ENCODE measurements at regions not wholly inside any gene's neighbourhood (a gene's known extent, or its start where the extent isn't known, plus 50 kb on each side); places are given as distances from the start of the nearest gene placed in this dataset.

DNA sequence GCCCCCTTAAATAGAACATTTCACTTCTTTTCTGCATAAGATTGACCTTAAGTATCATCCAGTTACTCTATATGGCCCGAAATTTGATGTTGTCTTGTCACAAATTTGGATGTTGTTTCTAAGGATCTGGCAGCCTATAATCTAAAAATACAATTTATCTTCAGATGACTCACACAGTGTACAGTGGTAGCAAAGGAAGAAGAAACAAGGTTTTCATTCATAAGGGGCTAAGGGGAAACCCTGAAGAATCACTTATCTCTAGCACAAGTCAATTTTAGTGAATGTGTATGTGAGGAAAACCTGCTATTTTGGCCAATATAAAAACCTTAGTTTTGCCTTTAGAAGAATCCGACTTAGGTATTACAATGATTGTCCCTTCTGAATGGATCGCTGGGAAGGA is 606.3 kb upstream of the LRFN5 start:
- ATAC-seq, result no peak
- H3K9me3 ChIP-seq, result no peaks in the 10 kb centered on the region
- POLR2A ChIA-PET, result no interaction called here
- H3K4me3 ChIP-seq, result no peak overlapping the region
- no peaks in the 10 kb centered on the region for H3K4me1 ChIP-seq
- TF ChIP-seq ZSCAN20 (CRISPR knock-in tag; IDR thresholded peaks at IDR 0.05) (no peak), HOXB5 (CRISPR knock-in tag; IDR thresholded peaks at IDR 0.05) (no peak), CHD4 (IDR thresholded peaks at IDR 0.05; ENCODE audit: borderline replicate concordance) (no peak), ZC3H11A (IDR thresholded peaks at IDR 0.05) (no peak), KDM5A (IDR thresholded peaks at IDR 0.05) (no peak), EHF (CRISPR knock-in tag; IDR thresholded peaks at IDR 0.05) (no peak), RFX5 (IDR thresholded peaks at IDR 0.05) (no peak), BHLHE40 (IDR thresholded peaks at IDR 0.05; ENCODE audit: low read depth, low read length) (no peak)
- TF ChIP-seq, protein P1, sequence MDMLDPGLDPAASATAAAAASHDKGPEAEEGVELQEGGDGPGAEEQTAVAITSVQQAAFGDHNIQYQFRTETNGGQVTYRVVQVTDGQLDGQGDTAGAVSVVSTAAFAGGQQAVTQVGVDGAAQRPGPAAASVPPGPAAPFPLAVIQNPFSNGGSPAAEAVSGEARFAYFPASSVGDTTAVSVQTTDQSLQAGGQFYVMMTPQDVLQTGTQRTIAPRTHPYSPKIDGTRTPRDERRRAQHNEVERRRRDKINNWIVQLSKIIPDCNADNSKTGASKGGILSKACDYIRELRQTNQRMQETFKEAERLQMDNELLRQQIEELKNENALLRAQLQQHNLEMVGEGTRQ (IDR thresholded peaks at IDR 0.05), result no peak
- no peak overlapping the region for H3K4me2 ChIP-seq
- no peak for FAIRE-seq
- no peak for DNase-seq (ENCODE audit: low read depth in 1 of 2, low spot score in 1 of 2)
- WGBS (ENCODE audit: missing lambda C conversion rate), result 7% methylated on average over 3 of the region's 3 CpGs
- CTCF ChIA-PET, result no interaction called here
- H3K27ac ChIP-seq, result no peak overlapping the region

DNA sequence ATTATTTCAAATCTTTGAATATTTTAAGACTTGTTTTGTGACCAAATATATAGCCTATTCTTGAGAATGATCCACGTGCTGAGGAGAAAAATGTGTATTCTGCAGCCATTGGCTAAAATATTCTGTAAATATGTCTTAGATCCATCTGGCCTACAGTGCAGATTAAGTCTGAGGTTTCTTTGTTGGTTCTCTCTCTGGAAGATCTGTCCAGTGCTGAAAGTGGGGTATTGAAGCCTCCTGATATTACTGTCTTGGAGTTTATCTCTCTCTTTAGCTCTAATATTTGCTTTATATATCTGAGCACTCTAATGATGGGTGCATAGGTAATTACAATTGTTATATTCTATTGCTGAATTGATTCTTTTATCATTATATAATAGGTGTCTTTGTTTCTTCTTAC is 617.4 kb upstream of the LRFN5 start:
- Histone ChIP-seq H3K9me3 (no peaks in the 10 kb centered on the region), H3K4me1 (no peaks in the 10 kb centered on the region), H3K27ac (no peak overlapping the region), H3K4me2 (no peak overlapping the region), H3K4me3 (no peak overlapping the region)
- ChIA-PET CTCF (no interaction called here), POLR2A (no interaction called here)
- DNase-seq (ENCODE audit: low read depth in 1 of 2, low spot score in 1 of 2) (no peak), FAIRE-seq (no peak), ATAC-seq (no peak)
- WGBS (ENCODE audit: missing lambda C conversion rate), result 0% methylated on average over 1 of the region's 1 CpG
- no peak for TF ChIP-seq EP300 (IDR thresholded peaks at IDR 0.05)
- TF ChIP-seq, protein P2, sequence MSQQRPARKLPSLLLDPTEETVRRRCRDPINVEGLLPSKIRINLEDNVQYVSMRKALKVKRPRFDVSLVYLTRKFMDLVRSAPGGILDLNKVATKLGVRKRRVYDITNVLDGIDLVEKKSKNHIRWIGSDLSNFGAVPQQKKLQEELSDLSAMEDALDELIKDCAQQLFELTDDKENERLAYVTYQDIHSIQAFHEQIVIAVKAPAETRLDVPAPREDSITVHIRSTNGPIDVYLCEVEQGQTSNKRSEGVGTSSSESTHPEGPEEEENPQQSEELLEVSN (IDR thresholded peaks at IDR 0.05; ENCODE audit: borderline replicate concordance, low read depth), result no peak
- TF ChIP-seq, protein P3, sequence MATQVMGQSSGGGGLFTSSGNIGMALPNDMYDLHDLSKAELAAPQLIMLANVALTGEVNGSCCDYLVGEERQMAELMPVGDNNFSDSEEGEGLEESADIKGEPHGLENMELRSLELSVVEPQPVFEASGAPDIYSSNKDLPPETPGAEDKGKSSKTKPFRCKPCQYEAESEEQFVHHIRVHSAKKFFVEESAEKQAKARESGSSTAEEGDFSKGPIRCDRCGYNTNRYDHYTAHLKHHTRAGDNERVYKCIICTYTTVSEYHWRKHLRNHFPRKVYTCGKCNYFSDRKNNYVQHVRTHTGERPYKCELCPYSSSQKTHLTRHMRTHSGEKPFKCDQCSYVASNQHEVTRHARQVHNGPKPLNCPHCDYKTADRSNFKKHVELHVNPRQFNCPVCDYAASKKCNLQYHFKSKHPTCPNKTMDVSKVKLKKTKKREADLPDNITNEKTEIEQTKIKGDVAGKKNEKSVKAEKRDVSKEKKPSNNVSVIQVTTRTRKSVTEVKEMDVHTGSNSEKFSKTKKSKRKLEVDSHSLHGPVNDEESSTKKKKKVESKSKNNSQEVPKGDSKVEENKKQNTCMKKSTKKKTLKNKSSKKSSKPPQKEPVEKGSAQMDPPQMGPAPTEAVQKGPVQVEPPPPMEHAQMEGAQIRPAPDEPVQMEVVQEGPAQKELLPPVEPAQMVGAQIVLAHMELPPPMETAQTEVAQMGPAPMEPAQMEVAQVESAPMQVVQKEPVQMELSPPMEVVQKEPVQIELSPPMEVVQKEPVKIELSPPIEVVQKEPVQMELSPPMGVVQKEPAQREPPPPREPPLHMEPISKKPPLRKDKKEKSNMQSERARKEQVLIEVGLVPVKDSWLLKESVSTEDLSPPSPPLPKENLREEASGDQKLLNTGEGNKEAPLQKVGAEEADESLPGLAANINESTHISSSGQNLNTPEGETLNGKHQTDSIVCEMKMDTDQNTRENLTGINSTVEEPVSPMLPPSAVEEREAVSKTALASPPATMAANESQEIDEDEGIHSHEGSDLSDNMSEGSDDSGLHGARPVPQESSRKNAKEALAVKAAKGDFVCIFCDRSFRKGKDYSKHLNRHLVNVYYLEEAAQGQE (IDR thresholded peaks at IDR 0.05), result peak; percentile 62

DNA sequence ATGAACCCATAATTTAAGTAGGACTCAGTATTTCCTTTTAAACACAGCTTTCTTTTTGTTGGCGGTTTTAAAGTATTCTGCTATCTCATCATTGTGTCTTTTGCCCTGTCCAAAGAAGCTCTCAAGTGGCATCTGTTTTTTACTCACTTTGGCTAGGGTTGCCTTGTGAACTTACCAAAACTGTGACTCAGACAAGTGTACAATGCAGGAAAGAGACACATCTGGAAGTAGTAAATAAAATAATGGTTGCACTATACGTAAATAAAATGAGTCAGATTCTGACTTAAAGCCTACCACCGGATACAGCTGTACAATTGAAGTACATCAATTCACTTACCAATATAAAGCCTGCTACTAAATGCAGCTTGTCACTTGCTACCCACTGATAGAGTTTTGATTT is 619.2 kb upstream of the LRFN5 start:
- TF ChIP-seq, protein P4, sequence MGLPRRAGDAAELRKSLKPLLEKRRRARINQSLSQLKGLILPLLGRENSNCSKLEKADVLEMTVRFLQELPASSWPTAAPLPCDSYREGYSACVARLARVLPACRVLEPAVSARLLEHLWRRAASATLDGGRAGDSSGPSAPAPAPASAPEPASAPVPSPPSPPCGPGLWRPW (IDR thresholded peaks at IDR 0.05), result no peak
- TF ChIP-seq ZC3H11A (IDR thresholded peaks at IDR 0.05) (no peak), NPAS2 (CRISPR knock-in tag; IDR thresholded peaks at IDR 0.05; ENCODE audit: borderline replicate concordance) (no peak), EHMT2 (IDR thresholded peaks at IDR 0.05; ENCODE audit: low read depth) (no peak)
- H3K9me3 ChIP-seq, result no peaks in the 10 kb centered on the region
- CTCF ChIA-PET, result no interaction called here
- POLR2A ChIA-PET, result no interaction called here
- H3K4me2 ChIP-seq, result no peak overlapping the region
- WGBS (ENCODE audit: missing lambda C conversion rate), result 7% methylated on average over 3 of the region's 3 CpGs
- FAIRE-seq (no peak), ATAC-seq (no peak), DNase-seq (ENCODE audit: low read depth in 1 of 2, low spot score in 1 of 2) (no peak)
- no peak overlapping the region for H3K4me3 ChIP-seq
- H3K4me1 ChIP-seq, result no peaks in the 10 kb centered on the region
- H3K27ac ChIP-seq, result no peak overlapping the region

DNA sequence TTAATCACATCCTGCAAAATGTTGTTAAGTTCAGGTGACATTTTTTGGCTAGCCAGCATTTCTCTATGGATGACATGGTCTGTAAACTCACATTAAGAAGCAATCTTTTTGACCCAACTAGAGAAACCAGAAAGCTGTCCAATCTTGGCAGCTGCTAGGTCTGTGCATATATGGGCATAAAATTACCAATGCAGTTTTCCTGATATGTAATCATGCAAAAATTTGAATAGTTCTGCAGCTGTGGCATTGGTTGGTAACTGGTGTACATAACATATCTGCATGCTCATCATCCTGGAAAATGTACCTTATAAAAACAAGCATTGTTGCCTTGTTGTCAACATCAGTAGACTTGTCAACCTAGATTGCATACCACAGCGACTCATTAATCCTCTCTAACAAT is 620.0 kb upstream of the LRFN5 start:
- Histone ChIP-seq H3K4me3 (no peak overlapping the region), H3K4me2 (no peak overlapping the region), H3K27ac (no peak overlapping the region), H3K4me1 (no peaks in the 10 kb centered on the region), H3K9me3 (no peaks in the 10 kb centered on the region)
- ATAC-seq (no peak), FAIRE-seq (no peak), DNase-seq (ENCODE audit: low read depth in 1 of 2, low spot score in 1 of 2) (no peak)
- POLR2A ChIA-PET, result no interaction called here
- WGBS (ENCODE audit: missing lambda C conversion rate), result 11% methylated on average over 1 of the region's 1 CpG
- CTCF ChIA-PET, result no interaction called here
- TF ChIP-seq HDAC2 (IDR thresholded peaks at IDR 0.05), result no peak
- TF ChIP-seq HOXB13 (CRISPR knock-in tag; IDR thresholded peaks at IDR 0.05; ENCODE audit: low read depth), result no peak
- no peak for TF ChIP-seq NPAS2 (CRISPR knock-in tag; IDR thresholded peaks at IDR 0.05; ENCODE audit: borderline replicate concordance)
- TF ChIP-seq SREBF2 (IDR thresholded peaks at IDR 0.05), result no peak
- TF ChIP-seq, protein P2 (IDR thresholded peaks at IDR 0.05; ENCODE audit: borderline replicate concordance, low read depth), result no peak
- TF ChIP-seq NR3C1 (IDR thresholded peaks at IDR 0.05), result no peak
- TF ChIP-seq ZC3H11A (IDR thresholded peaks at IDR 0.05), result no peak
- TF ChIP-seq POLR2AphosphoS2 (conservative IDR thresholded peaks at IDR 0.05; ENCODE audit: low read length), result no peak
- no peak for TF ChIP-seq RCOR1 (IDR thresholded peaks at IDR 0.05; ENCODE audit: low read depth, low read length)
- TF ChIP-seq RFX5 (IDR thresholded peaks at IDR 0.05), result no peak
- TF ChIP-seq, protein P3 (IDR thresholded peaks at IDR 0.05), result no peak
- no peak for TF ChIP-seq SMC3 (IDR thresholded peaks at IDR 0.05)

Data from A549 (cell line).